HEK293T (cell line): ENCODE measurements at regions not wholly inside any gene's neighbourhood (a gene's known extent, or its start where the extent isn't known, plus 50 kb on each side); places are given as distances from the start of the nearest gene placed in this dataset.
"Not testable (repeated sequence)": the region's sequence is repeated elsewhere in the genome, so short reads cannot be mapped to it uniquely, and the experiment has no call there.

Experiments used
- ARNT ChIP-seq: fragments of 450-650 bp; IDR thresholded peaks from 2 replicates; pipeline ENCODE4 v1.6.1; 2017; ENCODE audit warnings: mild to moderate bottlenecking
- BHLHE40 ChIP-seq: fragments of 450-650 bp; IDR thresholded peaks from 2 replicates; pipeline ENCODE4 v1.6.1; 2016; ENCODE audit warnings: mild to moderate bottlenecking, moderate library complexity, borderline replicate concordance
- ELF4 ChIP-seq: fragments of 450-650 bp; IDR thresholded peaks from 2 replicates; pipeline ENCODE4 v1.6.1; 2017; ENCODE audit warnings: antibody characterized with exemption
- FOXA1 ChIP-seq: fragments of 450-650 bp; IDR thresholded peaks from 2 replicates; pipeline ENCODE4 v1.6.1; 2016; ENCODE audit warnings: mild to moderate bottlenecking
- FOXK2 ChIP-seq: fragments of 450-650 bp; IDR thresholded peaks from 2 replicates; pipeline ENCODE4 v1.6.1; 2016; ENCODE audit warnings: mild to moderate bottlenecking
- FOXM1 ChIP-seq: fragments of 450-650 bp; IDR thresholded peaks from 2 replicates; pipeline ENCODE4 v1.6.1; 2017; ENCODE audit warnings: mild to moderate bottlenecking, borderline replicate concordance
- HDGF ChIP-seq: fragments of 450-650 bp; IDR thresholded peaks from 2 replicates; pipeline ENCODE4 v1.6.1; 2017; ENCODE audit warnings: antibody characterized with exemption, borderline replicate concordance
- LEF1 ChIP-seq: fragments of 450-650 bp; IDR thresholded peaks from 2 replicates; pipeline ENCODE4 v1.6.1; 2017; ENCODE audit warnings: mild to moderate bottlenecking, borderline replicate concordance
- NFRKB ChIP-seq: fragments of 450-650 bp; IDR thresholded peaks from 2 replicates; pipeline ENCODE4 v1.6.1; 2016; ENCODE audit warnings: mild to moderate bottlenecking, moderate library complexity
- PKNOX1 ChIP-seq: fragments of 450-650 bp; IDR thresholded peaks from 2 replicates; pipeline ENCODE4 v1.6.1; 2016
- SP1 ChIP-seq: fragments of 450-650 bp; IDR thresholded peaks from 2 replicates; pipeline ENCODE4 v1.6.1; 2017
- SUZ12 ChIP-seq: fragments of 450-650 bp; IDR thresholded peaks from 2 replicates; pipeline ENCODE4 v1.6.1; 2016; ENCODE audit warnings: mild to moderate bottlenecking

GRCh38 chr4:118629697-118630096 is 55.5 kb upstream of the METTL14 start:
- TF ChIP-seq ELF4, SUZ12, NFRKB, FOXA1, BHLHE40, FOXM1, LEF1, FOXK2, PKNOX1, ARNT, SP1, HDGF: not testable (repeated sequence)
